C4-2B (cell line): ENCODE measurements at regions not wholly inside any gene's neighbourhood (a gene's known extent, or its start where the extent isn't known, plus 50 kb on each side); places are given as distances from the start of the nearest gene placed in this dataset.

Experiments used
- H3K27ac ChIP-seq: fragments of 450-650 bp; 2 replicates; pipeline ENCODE4 v1.5.1; 2017
- CTCF ChIP-seq: fragments of 450-650 bp; conservative IDR thresholded peaks from 2 replicates; pipeline ENCODE4 v1.5.1; 2017; ENCODE audit warnings: mild to moderate bottlenecking
- ZFX ChIP-seq: fragments of 450-650 bp; IDR thresholded peaks from 2 replicates; pipeline ENCODE4 v1.6.1; 2017

GRCh38 chr7:94100723-94101345 is 96.7 kb upstream of the BET1 start:
- no peak overlapping the region for H3K27ac ChIP-seq
- TF ChIP-seq CTCF: no peak
- no peak for TF ChIP-seq ZFX

DNA sequence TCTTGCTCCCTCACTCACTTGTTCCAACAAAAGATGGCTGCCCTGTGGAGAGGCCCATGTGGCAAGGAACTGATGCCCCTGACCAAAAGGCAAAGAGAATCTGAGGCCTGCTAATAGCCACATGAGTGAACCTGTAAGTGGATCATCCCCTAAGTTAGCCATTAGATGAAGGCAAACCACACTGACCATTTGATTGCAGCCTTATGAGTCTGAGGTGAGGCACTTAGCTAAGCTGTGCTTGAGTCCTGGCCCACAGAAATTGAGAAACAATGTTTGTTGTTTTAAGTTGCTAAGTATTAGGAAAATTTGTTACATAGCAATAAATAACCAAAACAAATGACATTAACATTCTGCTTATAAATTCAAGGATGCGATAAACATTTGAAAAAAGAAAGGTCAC is 100.1 kb upstream of the BET1 start:
- no peak for TF ChIP-seq CTCF
- no peak for TF ChIP-seq ZFX

DNA sequence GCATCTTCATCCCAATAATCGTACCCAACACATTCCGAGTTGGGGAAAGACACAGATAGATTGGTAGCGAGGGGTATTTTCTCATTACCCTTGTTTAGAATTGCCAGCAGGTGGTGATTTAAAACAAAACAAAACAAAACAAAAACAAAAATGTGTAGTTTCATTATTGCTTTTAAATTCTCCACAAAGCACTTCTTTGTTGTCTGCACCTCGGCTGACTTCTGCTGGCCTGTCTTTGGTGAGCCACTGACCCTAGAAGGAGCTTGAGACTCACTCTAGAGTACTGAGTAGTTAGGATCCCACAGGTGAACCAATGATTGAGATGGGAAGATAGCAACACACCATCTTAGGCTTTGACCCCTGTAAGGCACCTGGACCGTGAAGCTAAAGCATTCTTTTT is 105.4 kb upstream of the BET1 start:
- H3K27ac ChIP-seq: no peak overlapping the region
- TF ChIP-seq ZFX (no peak), CTCF (no peak)

More for the DNA sequence above, 100.1 kb upstream of the BET1 start:
- no peak overlapping the region for H3K27ac ChIP-seq

GRCh38 chr7:94111009-94111408 is 106.9 kb upstream of the BET1 start:
- TF ChIP-seq ZFX: no peak
- no peak for TF ChIP-seq CTCF
- H3K27ac ChIP-seq: no peak overlapping the region

DNA sequence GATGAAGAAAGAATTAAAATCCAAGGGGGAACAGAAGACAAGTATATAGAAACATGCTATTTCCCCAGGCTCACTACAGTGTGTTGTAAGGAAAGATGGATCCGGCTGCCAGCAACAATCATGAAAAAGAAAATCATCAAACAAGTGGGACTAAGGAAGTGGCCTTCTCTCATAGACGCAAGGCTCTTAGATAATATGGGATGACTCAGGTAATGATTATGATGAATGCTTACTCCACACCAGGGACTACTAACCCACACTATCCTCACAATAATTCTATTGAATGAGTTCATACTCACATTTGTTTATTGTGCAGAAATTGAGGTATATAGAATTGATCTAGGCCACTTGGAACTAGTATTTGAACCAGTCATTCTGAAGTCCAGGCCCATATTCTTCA is 111.2 kb upstream of the BET1 start:
- no peak overlapping the region for H3K27ac ChIP-seq
- TF ChIP-seq ZFX (no peak), CTCF (no peak)

DNA sequence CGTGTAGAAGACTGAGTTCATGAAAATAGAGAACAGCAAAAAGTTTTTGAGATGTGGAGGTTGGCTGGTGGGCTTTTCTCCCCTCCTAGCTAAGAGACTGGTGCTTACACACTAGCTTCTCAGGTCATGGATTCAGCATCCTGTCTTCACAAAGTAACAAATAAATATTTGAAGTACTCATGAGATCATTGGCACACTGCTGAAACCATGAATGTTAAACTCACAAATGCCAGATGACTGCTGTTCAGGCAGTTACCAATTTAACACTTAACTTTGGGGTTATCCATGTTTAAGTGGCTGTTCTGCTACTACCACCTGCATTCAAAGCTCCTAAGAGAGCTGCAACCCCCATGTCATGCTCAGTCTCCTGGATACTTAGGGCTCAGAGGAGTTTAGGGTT is 119.0 kb upstream of the BET1 start:
- H3K27ac ChIP-seq: no peak overlapping the region
- TF ChIP-seq ZFX (no peak), CTCF (no peak)

- no peak for TF ChIP-seq ZFX
- TF ChIP-seq CTCF: no peak
- no peak overlapping the region for H3K27ac ChIP-seq
These were observed 122.9 kb upstream of the BET1 start for GRCh38 chr7:94127026-94127425.
